ENCODE measurements at regions not wholly inside any gene's neighbourhood (a gene's known extent, or its start where the extent isn't known, plus 50 kb on each side); places are given as distances from the start of the nearest gene placed in this dataset.

GRCh38 chr2:48088994-48089393 is 182.7 kb upstream of the FBXO11 start:
- TF ChIP-seq CTCF (IDR thresholded peaks at IDR 0.05 in 4 of 5, conservative IDR thresholded peaks at IDR 0.05 in 1 of 5), result no peak
- no peak for TF ChIP-seq POLR2A (IDR thresholded peaks at IDR 0.05)
